GM12878 (cell line): ENCODE measurements at regions not wholly inside any gene's neighbourhood (a gene's known extent, or its start where the extent isn't known, plus 50 kb on each side); places are given as distances from the start of the nearest gene placed in this dataset.

Experiments used
- BACH1 ChIP-seq: fragments of 450-650 bp; IDR thresholded peaks from 2 replicates; pipeline ENCODE4 v1.6.1; 2017; ENCODE audit warnings: mild to moderate bottlenecking, borderline replicate concordance
- DPF2 ChIP-seq: fragments of 450-650 bp; IDR thresholded peaks from 2 replicates; pipeline ENCODE4 v1.6.1; 2017; ENCODE audit warnings: mild to moderate bottlenecking
- EP300 ChIP-seq, 2 experiments: fragments of 150-350 bp in 1 of 2; IDR thresholded peaks; 2 replicates each; pipeline ENCODE4 v1.6.1; 2011 to 2012; ENCODE audit warnings: low read depth in 2 of 2, low read length in 2 of 2, borderline replicate concordance in 1 of 2, improper control_type of control experiment in 1 of 2, inconsistent platforms in 1 of 2; ENCODE audit not compliant: control insufficient read depth in 1 of 2
- HDAC2 ChIP-seq: fragments of 200-600 bp; sonication (generic); IDR thresholded peaks from 2 replicates; pipeline ENCODE4 v1.6.1; 2017
- NFIC ChIP-seq: IDR thresholded peaks from 2 replicates; pipeline ENCODE4 v1.6.1; 2012; ENCODE audit warnings: low read depth, mild to moderate bottlenecking, inconsistent platforms, low read length, moderate library complexity
- NR2C1 ChIP-seq: fragments of 450-650 bp; IDR thresholded peaks from 2 replicates; pipeline ENCODE4 v1.6.1; 2017; ENCODE audit warnings: antibody characterized with exemption, mild to moderate bottlenecking, moderate library complexity
- RAD51 ChIP-seq: fragments of 450-650 bp; IDR thresholded peaks from 2 replicates; pipeline ENCODE4 v1.6.1; 2016; ENCODE audit warnings: moderate library complexity, mild to moderate bottlenecking, inconsistent platforms
- RBBP5 ChIP-seq: fragments of 200-600 bp; sonication (generic); conservative IDR thresholded peaks from 2 replicates; pipeline ENCODE4 v1.6.1; 2016
- SP1 ChIP-seq: IDR thresholded peaks from one replicate; pipeline ENCODE4 v1.6.1; 2011; ENCODE audit warnings: low read depth, low read length
- TAF1 ChIP-seq: IDR thresholded peaks from 2 replicates; pipeline ENCODE4 v1.6.1; 2011; ENCODE audit warnings: mild to moderate bottlenecking, low read depth, low read length, borderline replicate concordance
- TF ChIP-seq, protein P1 (sequence below): fragments of 150-350 bp; IDR thresholded peaks from 2 replicates; pipeline ENCODE4 v1.6.1; 2016; ENCODE audit warnings: low read depth, low read length
- TF ChIP-seq, protein P2 (sequence below): fragments of 450-650 bp; formaldehyde crosslinking; IDR thresholded peaks from 2 replicates; pipeline ENCODE4 v1.5.0; 2022; ENCODE audit warnings: mild to moderate bottlenecking, missing genetic modification characterization

DNA sequence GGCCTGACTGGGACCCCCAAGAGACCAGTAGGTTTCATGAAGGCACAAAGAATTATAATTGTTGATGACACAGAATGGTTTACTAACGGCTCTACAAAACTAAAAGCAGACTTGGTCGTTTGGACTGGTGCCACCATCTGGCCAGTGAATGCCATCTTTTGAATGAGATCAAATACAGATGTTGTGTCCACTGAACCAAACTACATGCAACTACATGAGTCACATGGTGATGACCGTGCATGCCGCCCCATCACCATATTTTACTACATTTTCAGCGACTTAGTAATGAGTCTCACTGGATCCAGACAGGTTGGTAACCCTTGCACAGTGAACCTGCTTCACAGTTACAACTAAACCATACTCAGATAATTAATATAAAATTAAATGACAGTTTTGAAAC, 803.3 kb downstream of the DIPK2A start (continued):
- no peak for TF ChIP-seq EP300 (IDR thresholded peaks at IDR 0.05; ENCODE audit: borderline replicate concordance in 1 of 2, control insufficient read depth in 1 of 2, low read depth in 2 of 2, low read length in 2 of 2)
- TF ChIP-seq, protein P1, sequence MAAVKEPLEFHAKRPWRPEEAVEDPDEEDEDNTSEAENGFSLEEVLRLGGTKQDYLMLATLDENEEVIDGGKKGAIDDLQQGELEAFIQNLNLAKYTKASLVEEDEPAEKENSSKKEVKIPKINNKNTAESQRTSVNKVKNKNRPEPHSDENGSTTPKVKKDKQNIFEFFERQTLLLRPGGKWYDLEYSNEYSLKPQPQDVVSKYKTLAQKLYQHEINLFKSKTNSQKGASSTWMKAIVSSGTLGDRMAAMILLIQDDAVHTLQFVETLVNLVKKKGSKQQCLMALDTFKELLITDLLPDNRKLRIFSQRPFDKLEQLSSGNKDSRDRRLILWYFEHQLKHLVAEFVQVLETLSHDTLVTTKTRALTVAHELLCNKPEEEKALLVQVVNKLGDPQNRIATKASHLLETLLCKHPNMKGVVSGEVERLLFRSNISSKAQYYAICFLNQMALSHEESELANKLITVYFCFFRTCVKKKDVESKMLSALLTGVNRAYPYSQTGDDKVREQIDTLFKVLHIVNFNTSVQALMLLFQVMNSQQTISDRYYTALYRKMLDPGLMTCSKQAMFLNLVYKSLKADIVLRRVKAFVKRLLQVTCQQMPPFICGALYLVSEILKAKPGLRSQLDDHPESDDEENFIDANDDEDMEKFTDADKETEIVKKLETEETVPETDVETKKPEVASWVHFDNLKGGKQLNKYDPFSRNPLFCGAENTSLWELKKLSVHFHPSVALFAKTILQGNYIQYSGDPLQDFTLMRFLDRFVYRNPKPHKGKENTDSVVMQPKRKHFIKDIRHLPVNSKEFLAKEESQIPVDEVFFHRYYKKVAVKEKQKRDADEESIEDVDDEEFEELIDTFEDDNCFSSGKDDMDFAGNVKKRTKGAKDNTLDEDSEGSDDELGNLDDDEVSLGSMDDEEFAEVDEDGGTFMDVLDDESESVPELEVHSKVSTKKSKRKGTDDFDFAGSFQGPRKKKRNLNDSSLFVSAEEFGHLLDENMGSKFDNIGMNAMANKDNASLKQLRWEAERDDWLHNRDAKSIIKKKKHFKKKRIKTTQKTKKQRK, result no peak
- TF ChIP-seq, protein P2, sequence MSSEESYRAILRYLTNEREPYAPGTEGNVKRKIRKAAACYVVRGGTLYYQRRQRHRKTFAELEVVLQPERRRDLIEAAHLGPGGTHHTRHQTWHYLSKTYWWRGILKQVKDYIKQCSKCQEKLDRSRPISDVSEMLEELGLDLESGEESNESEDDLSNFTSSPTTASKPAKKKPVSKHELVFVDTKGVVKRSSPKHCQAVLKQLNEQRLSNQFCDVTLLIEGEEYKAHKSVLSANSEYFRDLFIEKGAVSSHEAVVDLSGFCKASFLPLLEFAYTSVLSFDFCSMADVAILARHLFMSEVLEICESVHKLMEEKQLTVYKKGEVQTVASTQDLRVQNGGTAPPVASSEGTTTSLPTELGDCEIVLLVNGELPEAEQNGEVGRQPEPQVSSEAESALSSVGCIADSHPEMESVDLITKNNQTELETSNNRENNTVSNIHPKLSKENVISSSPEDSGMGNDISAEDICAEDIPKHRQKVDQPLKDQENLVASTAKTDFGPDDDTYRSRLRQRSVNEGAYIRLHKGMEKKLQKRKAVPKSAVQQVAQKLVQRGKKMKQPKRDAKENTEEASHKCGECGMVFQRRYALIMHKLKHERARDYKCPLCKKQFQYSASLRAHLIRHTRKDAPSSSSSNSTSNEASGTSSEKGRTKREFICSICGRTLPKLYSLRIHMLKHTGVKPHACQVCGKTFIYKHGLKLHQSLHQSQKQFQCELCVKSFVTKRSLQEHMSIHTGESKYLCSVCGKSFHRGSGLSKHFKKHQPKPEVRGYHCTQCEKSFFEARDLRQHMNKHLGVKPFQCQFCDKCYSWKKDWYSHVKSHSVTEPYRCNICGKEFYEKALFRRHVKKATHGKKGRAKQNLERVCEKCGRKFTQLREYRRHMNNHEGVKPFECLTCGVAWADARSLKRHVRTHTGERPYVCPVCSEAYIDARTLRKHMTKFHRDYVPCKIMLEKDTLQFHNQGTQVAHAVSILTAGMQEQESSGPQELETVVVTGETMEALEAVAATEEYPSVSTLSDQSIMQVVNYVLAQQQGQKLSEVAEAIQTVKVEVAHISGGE (CRISPR knock-in tag), result no peak
- no peak for TF ChIP-seq RAD51
- no peak for TF ChIP-seq NR2C1
- no peak for TF ChIP-seq HDAC2
- TF ChIP-seq DPF2, result no peak
- no peak for TF ChIP-seq TAF1
- no peak for TF ChIP-seq SP1
- no peak for TF ChIP-seq RBBP5
- TF ChIP-seq BACH1, result no peak
- TF ChIP-seq NFIC, result no peak
